Inferior parietal cortex (tissue), 1 donor: ENCODE measurements at regions not wholly inside any gene's neighbourhood (a gene's known extent, or its start where the extent isn't known, plus 50 kb on each side); places are given as distances from the start of the nearest gene placed in this dataset.
"Not testable (repeated sequence)": the region's sequence is repeated elsewhere in the genome, so short reads cannot be mapped to it uniquely, and the experiment has no call there.

Experiments
- DNase-seq: peaks from one replicate; pipeline ENCODE4 v3.0.0-alpha.2; 2016; ENCODE audit errors: extremely low spot score

- no peak for DNase-seq
Measured at GRCh38 chr7:93830141-93830925, 60.2 kb downstream of the TFPI2 start.

DNA sequence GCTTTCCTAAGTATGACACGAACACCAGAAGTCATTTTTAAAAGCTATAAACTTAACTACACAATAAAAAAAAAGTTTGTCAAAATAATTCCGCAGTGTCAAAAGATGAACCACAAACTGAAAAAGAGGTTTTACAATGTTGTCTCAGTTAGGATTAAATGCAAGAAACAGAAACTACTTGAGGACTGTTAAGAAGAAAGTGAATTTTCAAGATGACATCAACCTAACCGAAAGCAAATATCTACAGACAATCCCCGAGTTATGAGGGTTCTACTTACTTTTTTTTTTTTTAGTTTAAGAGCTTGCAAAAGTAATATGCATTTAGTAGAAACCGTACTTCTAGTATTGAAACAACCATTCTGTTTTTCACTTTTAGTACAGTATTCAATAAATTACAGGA is 62.3 kb downstream of the TFPI2 start:
- DNase-seq: no peak

GRCh38 chr7:93823621-93824020 is 66.9 kb downstream of the TFPI2 start:
- no peak for DNase-seq

GRCh38 chr7:93821463-93821862 is 69.1 kb downstream of the TFPI2 start:
- DNase-seq: no peak

GRCh38 chr7:93819699-93820098 is 70.9 kb downstream of the TFPI2 start:
- DNase-seq: no peak

DNA sequence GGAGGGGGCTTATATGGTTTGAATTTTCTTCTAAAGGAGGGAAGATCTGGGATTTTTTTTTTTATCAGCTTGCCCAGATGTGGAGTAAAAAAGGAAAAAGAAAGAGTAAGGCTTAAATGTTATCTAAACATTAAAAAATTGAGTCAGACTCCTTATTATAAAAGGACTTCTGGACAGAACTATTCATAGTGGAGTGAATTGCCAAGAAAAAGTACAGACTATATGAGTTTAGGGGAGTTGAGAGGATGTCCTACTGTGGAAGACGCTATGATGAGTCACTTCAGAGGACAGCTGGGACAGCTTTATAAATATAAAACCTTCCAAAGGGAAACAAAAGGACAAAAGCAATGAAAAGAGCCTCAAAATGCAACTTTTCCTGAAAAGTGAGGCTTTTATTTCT is 73.0 kb downstream of the TFPI2 start:
- DNase-seq: no peak

DNA sequence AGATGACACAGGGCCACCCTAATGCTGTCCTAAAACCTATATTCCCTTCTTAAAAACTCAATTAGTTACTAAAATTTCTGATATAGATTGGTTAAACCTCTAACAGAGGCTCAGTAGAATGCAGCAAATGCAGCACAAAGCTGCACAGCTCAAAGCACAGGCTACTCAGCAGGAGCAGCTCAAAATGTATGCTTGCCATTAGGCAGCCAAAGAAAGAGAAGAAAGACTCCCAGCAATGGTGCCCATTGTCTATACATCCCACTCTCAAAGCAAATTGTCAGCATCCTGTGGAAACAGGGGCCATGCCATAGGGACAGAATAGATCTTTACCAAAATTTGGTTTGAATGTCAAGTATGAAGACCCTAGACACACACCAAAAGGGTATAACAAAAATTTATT is 73.5 kb downstream of the TFPI2 start:
- DNase-seq: no peak

DNA sequence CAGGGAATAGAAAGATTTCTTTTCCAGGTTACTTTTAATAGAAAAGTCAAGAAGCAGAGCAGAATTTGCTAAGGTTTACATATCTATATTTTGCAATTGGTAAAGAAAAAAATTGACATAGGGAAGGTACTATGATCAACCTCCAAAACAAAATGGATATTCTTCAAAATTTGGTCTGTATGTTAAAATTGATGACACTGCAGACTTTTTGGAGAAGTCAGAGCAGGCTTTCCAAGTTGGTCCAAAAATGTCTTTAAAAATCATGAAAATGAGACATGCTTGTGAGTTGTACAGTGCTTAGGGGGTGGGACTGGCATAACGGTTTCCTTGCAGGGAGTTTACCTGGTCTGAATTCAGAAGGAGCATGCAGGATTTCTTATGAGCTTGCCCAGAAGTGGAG is 77.0 kb downstream of the TFPI2 start:
- DNase-seq: no peak

- no peak for DNase-seq
Measured at GRCh38 chr7:93812061-93812460, 78.5 kb downstream of the TFPI2 start.

DNA sequence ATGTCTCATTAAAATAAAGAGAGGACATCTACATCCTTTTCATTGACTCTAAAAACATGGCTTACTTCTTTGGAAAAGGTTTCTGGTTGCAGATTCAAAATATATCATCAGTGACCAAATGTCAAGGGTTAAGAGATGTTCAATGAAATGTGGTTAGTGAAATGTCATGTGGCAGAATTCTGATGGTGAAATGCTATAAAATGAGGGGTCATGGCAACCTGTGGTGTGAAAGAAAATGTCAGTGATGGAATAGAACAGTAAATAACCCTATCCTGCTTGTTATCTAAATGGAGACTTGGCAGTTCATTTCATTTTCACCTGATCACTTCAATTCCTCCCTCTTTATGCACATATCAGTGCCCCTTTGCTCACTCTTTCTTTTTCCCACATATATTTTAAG is 79.4 kb downstream of the TFPI2 start:
- no peak for DNase-seq

GRCh38 chr7:93810561-93810960 is 80.0 kb downstream of the TFPI2 start:
- DNase-seq: no peak

GRCh38 chr7:93804726-93805125 is 85.8 kb downstream of the TFPI2 start:
- no peak for DNase-seq

- peak; percentile 15 for DNase-seq
Measured at GRCh38 chr7:93799750-93800357, 90.7 kb downstream of the TFPI2 start.

DNA sequence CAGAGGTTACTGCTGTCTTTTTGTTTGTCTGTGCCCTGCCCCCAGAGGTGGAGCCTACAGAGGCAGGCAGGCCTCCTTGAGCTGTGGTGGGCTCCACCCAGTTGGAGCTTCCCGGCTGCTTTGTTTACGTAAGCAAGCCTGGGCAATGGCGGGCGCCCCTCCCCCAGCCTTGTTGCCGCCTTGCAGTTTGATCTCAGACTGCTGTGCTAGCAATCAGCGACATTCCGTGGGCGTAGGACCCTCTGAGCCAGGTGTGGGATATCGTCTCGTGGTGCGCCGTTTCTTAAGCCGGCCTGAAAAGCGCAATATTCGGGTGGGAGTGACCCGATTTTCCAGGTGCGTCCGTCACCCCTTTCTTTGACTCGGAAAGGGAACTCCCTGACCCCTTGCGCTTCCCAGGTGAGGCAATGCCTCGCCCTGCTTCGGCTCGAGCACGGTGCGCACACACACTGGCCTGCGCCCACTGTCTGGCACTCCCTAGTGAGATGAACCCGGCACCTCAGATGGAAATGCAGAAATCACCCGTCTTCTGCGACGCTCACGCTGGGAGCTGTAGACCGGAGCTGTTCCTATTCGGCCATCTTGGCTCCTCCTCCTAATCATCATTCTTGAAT is 97.4 kb downstream of the TFPI2 start:
- not testable (repeated sequence) for DNase-seq

- no peak for DNase-seq
Measured at GRCh38 chr7:93779115-93779514, 111.4 kb downstream of the TFPI2 start.

GRCh38 chr7:93778384-93778783 is 112.2 kb downstream of the TFPI2 start:
- no peak for DNase-seq

GRCh38 chr7:93773446-93773845 is 117.1 kb downstream of the TFPI2 start:
- DNase-seq: no peak

DNA sequence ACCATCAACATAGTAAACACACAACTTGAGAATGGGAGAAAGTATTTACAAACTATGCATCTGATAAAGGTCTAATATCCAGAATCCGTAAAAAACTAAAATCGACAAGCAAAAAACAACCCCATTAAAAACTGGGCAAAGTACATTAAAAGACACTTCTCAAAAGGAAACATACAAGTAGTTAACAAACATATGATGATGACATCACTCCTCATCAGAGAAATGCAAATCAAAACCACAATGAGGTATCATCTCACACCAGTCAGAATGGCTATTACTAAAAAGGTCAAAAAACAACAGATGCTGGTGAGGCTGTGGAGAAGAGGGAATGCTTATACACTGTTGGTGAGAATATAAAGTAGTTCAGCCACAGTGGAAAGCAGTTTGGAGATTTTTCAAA is 125.1 kb downstream of the TFPI2 start:
- no peak for DNase-seq

- DNase-seq: no peak
Measured at GRCh38 chr7:93758631-93759030, 131.9 kb downstream of the TFPI2 start.

- DNase-seq: no peak
Measured at GRCh38 chr7:93757426-93757825, 133.1 kb downstream of the TFPI2 start.

DNA sequence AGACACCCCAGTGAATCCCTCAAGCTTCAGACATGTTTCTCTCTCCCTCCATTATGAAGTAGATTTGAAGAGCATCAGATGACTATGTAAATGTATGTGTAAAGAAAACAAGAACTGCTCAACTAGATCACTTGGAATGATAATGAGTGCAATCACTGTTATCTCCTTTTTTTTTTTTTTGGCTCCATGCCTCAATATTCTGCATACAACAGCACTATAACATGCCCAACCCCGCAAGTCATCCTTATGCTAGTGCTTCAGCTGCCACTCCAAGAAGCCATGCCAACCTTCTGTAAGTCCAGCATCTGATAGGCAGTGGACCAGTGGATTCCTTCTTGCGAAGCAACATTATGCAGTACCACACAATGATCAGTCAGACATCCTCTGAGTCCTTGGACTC is 133.7 kb downstream of the TFPI2 start:
- no peak for DNase-seq

DNA sequence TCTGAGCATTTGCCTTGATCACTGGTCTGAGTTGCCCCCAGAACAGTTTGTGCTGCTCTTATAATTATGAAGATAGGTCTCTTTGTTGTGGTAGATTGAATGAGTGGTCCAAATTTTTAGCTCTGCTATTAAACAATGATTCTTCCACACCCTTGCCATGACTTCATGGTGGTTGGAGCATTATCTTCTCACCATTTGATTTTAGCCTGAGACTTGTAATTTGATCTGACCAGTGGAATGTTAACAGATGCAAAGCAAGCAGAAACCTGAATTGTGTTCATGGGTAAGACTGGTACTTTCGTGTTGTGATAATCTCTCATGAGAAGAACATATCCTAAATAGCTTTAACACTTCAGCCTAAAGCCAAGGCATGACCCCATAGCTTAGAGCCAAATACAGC is 139.1 kb downstream of the TFPI2 start:
- DNase-seq: no peak

DNA sequence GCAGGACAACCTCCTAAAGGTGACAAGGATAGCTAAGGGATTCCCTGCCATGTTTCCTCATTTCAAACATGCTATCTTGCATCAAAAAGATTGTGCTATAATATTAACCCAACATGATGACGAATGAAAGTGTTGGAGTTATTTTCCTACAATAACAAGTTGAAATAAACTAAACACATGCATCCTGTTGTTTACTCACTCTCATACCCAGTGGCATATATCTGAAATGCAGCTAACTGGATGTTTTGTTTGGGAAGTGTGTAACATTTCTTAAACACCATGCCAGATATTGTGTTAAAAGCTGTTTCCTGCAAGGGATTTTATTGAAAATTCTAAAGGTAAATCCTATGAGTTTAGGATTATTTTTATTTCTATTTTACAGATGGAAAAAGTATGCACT is 139.6 kb downstream of the TFPI2 start:
- DNase-seq: no peak
